OCI-LY3 (cell line): ENCODE measurements at regions not wholly inside any gene's neighbourhood (a gene's known extent, or its start where the extent isn't known, plus 50 kb on each side); places are given as distances from the start of the nearest gene placed in this dataset.

Experiments
- EZH2phosphoT487 ChIP-seq: fragments of 200-600 bp; shearing (Covaris generic); IDR thresholded peaks from 2 replicates; pipeline ENCODE4 v1.6.1; 2018; ENCODE audit warnings: antibody characterized with exemption, mixed run types, low read depth
- TF ChIP-seq, protein P1 (sequence below): fragments of 200-600, 300-600 bp; sonication (generic); IDR thresholded peaks from 2 replicates; pipeline ENCODE4 v1.5.1; 2014; ENCODE audit warnings: antibody characterized with exemption, low read length, low read depth

DNA sequence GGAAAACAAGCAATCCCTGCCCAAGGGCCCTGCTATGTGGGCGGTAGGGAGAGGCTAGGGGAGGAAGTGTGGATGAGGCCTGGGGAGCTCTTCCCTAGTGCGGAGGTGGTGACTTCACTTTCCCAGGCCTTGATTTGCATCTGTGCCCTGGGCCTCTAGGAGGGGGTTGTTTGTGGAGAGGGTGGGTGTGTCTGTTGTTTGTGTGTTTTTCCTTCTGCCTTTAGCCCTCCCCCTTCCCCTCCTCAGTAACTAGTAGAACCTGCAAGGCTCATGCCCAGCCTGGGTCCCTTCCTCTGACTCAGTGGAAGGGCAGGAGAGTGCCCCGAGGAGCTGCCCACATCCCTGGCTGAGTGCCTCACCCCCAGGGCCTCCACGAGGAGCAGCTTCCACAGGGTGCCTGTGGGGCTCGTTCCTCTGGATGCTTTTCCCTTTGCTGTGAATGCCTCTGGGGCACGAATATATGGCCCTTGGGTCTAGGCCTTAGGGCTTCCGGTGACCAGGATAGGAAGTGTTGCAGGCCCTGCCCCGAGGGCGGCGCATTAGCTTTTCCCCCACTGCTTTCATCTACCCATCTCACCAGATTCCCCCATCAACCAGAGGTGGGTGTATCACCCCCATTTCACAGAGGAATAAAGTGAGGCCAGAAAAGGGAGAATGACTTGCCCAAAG, 89.4 kb upstream of the DUSP5 start:
- TF ChIP-seq, protein P1, sequence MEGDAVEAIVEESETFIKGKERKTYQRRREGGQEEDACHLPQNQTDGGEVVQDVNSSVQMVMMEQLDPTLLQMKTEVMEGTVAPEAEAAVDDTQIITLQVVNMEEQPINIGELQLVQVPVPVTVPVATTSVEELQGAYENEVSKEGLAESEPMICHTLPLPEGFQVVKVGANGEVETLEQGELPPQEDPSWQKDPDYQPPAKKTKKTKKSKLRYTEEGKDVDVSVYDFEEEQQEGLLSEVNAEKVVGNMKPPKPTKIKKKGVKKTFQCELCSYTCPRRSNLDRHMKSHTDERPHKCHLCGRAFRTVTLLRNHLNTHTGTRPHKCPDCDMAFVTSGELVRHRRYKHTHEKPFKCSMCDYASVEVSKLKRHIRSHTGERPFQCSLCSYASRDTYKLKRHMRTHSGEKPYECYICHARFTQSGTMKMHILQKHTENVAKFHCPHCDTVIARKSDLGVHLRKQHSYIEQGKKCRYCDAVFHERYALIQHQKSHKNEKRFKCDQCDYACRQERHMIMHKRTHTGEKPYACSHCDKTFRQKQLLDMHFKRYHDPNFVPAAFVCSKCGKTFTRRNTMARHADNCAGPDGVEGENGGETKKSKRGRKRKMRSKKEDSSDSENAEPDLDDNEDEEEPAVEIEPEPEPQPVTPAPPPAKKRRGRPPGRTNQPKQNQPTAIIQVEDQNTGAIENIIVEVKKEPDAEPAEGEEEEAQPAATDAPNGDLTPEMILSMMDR, result no peak
- TF ChIP-seq EZH2phosphoT487, result no peak
